GM12873 (cell line): ENCODE measurements at regions not wholly inside any gene's neighbourhood (a gene's known extent, or its start where the extent isn't known, plus 50 kb on each side); places are given as distances from the start of the nearest gene placed in this dataset.

Source experiments
- CTCF ChIP-seq: IDR thresholded peaks from 2 replicates; pipeline ENCODE4 v1.5.1; 2012; ENCODE audit warnings: low read depth, mild to moderate bottlenecking, moderate library complexity, low read length, control low read depth; ENCODE audit not compliant: insufficient read depth; ENCODE audit errors: missing control alignments

GRCh38 chr2:6355886-6356761, 509.6 kb downstream of the CMPK2 start:
- TF ChIP-seq CTCF = no peak

DNA sequence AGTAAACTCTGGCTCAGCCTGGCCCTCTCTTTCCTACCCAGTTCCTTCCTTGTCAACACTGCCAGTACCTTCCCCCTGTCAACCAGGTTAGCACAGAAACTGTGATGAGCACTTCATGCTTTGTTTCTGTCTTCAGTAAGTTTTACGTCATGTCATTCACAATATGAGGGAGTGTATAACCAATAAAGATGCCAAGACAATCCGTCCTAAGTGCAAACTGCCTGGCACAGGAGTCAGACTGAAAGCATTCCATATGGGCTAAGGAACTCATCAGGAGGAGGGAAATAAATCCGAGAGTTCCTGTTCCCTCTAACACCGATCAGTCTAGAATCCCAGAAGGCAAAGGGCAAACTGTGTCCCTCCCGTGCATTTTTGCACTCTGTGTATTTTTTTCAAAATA, 507.2 kb downstream of the CMPK2 start:
- TF ChIP-seq CTCF = no peak

- no peak for TF ChIP-seq CTCF
Observed at GRCh38 chr2:6358985-6359384, 506.7 kb downstream of the CMPK2 start.

- TF ChIP-seq CTCF = no peak
Observed at GRCh38 chr2:6359964-6360363, 505.7 kb downstream of the CMPK2 start.

DNA sequence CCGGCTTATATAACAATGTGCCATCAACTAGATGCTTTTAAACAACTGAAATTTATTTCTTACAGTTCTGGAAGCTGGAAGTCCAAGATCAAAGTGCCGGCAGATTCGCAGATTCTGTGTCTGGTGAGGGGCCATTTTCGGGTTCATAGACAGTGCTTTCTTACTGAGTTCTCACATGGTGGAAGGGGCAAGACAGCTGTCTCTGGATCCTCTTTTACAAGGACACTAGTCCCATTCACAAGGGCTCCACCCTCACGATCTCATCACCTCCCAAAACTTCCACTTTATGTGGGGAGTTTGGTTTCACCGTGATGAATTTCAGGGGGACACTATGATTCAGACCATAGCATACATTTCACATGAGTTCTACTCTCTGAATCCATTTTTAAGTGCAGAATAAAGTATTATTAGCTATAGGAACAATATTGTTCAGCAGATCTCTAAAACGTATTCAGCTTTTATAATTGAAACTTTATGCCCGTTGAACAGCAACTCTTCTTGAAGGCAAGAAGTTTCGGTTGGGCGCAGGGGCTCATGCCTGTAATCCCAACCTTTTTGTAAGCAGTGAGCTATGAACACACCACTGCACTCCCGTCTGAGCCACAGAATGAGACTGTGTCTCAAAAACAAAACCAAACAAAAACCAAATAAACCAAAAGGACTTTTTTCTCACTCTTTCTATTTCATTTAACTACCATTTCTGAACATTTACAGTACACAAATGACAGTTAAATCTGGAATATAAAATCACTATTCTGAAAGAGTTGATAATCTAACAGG, 502.8 kb downstream of the CMPK2 start:
- no peak for TF ChIP-seq CTCF

- no peak for TF ChIP-seq CTCF
Observed at GRCh38 chr2:6368281-6368680, 497.4 kb downstream of the CMPK2 start.

GRCh38 chr2:6369266-6369665, 496.4 kb downstream of the CMPK2 start:
- no peak for TF ChIP-seq CTCF
